HepG2 (cell line): ENCODE measurements at regions not wholly inside any gene's neighbourhood (a gene's known extent, or its start where the extent isn't known, plus 50 kb on each side); places are given as distances from the start of the nearest gene placed in this dataset.

Experiments used
- ATAC-seq: fragments of 200-7000 bp; cut with Tn5 transposase; 3 replicates; pipeline ENCODE4 v1.9.1; 2020; ENCODE audit warnings: mild to moderate bottlenecking, moderate library complexity
- BruUV-seq: library from RNA; stranded (reverse); fragments of 400-500 nt; replicated peaks from 2 replicates; lab custom pipeline; 2021; lab: Mats Ljungman, UMichigan
- CTCF ChIA-PET: fragments of 300-600 bp; formaldehyde crosslinking; extraction: SDS; loops from one replicate; lab custom pipeline; 2021; ENCODE audit warnings: low total read pairs, inconsistent platforms, low intra/inter-chr PET ratio; lab: Yijun Ruan, JAX
- POLR2A ChIA-PET: fragments of 350-600 bp; sonication (Branson Sonifier 250); formaldehyde crosslinking; loops from one replicate; lab custom pipeline; 2020; ENCODE audit warnings: antibody characterized with exemption, inconsistent platforms; lab: Yijun Ruan, JAX
- DNase-seq: peaks from one replicate; pipeline ENCODE4 v3.0.0-alpha.2; 2015; ENCODE audit warnings: low spot score
- FAIRE-seq: peaks from 3 replicates; lab custom pipeline; 2011; peaks lifted over from hg19 to GRCh38; lab: Jason Lieb, UNC
- H2AFZ ChIP-seq: one replicate; pipeline ENCODE4 v1.6.1; 2011; ENCODE audit warnings: low read length, inconsistent platforms
- H3K27ac ChIP-seq: fragments of 300-600 bp; 3 replicates; pipeline ENCODE4 v1.8.0; 2011; ENCODE audit warnings: mixed run types, mild to moderate bottlenecking, mixed read lengths, low read length, inconsistent platforms; ENCODE audit not compliant: insufficient read depth; ENCODE audit errors: extremely low read length
- H3K27me3 ChIP-seq, 2 experiments: fragments of 200-600 bp in 1 of 2; 2 replicates in 1 of 2; 3 replicates in 1 of 2; pipeline versions ENCODE4 v1.6.0 to v1.8.0; 2011; ENCODE audit warnings: low read length in 2 of 2, mild to moderate bottlenecking in 2 of 2, moderate library complexity in 2 of 2, inconsistent platforms in 1 of 2; ENCODE audit not compliant: insufficient read depth in 2 of 2, control insufficient read depth in 1 of 2
- H3K36me3 ChIP-seq, 2 experiments: fragments of 200-600 bp in 1 of 2; replicated peaks in 1 of 2; 2 replicates in 1 of 2; 3 replicates in 1 of 2; pipeline versions ENCODE4 v1.5.1 to v1.8.0; 2011; ENCODE audit warnings: low read length in 2 of 2, inconsistent platforms in 1 of 2; ENCODE audit not compliant: insufficient read depth in 2 of 2, control insufficient read depth in 1 of 2
- H3K4me1 ChIP-seq: 2 replicates; pipeline ENCODE4 v1.5.1; 2012; ENCODE audit warnings: low read length, inconsistent platforms; ENCODE audit not compliant: insufficient read depth
- H3K4me2 ChIP-seq: 2 replicates; pipeline ENCODE4 v1.6.0; 2011; ENCODE audit warnings: low read depth, low read length, inconsistent platforms
- H3K4me3 ChIP-seq, 3 experiments: fragments of 200-600 bp in 1 of 3; sonication (generic), shearing (Covaris generic) in 1 of 3; replicated peaks in 1 of 3; 2 replicates each; pipeline ENCODE4 v1.5.1; 2011 to 2016; ENCODE audit warnings: low read length in 3 of 3, inconsistent platforms in 2 of 3, low read depth in 2 of 3, mild to moderate bottlenecking in 2 of 3, control low read depth in 1 of 3, mixed read lengths in 1 of 3; ENCODE audit not compliant: insufficient read depth in 1 of 3
- H3K79me2 ChIP-seq: one replicate; pipeline ENCODE4 v1.6.1; 2011; ENCODE audit warnings: low read length, inconsistent platforms; ENCODE audit not compliant: insufficient read depth
- H3K9ac ChIP-seq: 2 replicates; pipeline ENCODE4 v1.6.0; 2011; ENCODE audit warnings: mild to moderate bottlenecking, low read depth, low read length, inconsistent platforms; ENCODE audit not compliant: insufficient read depth
- H3K9me3 ChIP-seq: 2 replicates; pipeline ENCODE4 v1.5.1; 2012; ENCODE audit warnings: mild to moderate bottlenecking, low read length
- H4K20me1 ChIP-seq: 2 replicates; pipeline ENCODE4 v1.6.0; 2011; ENCODE audit warnings: inconsistent platforms, mild to moderate bottlenecking, low read length, moderate library complexity; ENCODE audit not compliant: insufficient read depth
- CEBPZ ChIP-seq: IDR thresholded peaks from 2 replicates; pipeline ENCODE4 v1.6.1; 2012; ENCODE audit warnings: low read length, improper control_type of control experiment
- NRL ChIP-seq: sonication (generic); formaldehyde crosslinking; IDR thresholded peaks from 2 replicates; pipeline ENCODE4 v1.5.0; 2020; ENCODE audit warnings: missing genetic modification reagents, mild to moderate bottlenecking, moderate library complexity, borderline replicate concordance
- WGBS: methylation state at CpG from one replicate; pipeline ENCODE4 v1.1.6; 2017; ENCODE audit warnings: low lambda C conversion rate; 5-methylcytosine and 5-hydroxymethylcytosine counted together
- in situ Hi-C: cut with HindIII; loops from 2 replicates; pipeline ENCODE4 v1.10.0; 2017; ENCODE audit warnings: low pct_unique_long_range_greater_than_20kb; ENCODE audit not compliant: extremely low pct_ligation_motif_present
- intact Hi-C: fragments of 100-400 bp; cut with micrococcal nuclease; formaldehyde crosslinking; loops from one replicate; pipeline ENCODE4 v1.10.0; 2022; ENCODE audit not compliant: unreplicated experiment
- TF ChIP-seq, protein P1 (sequence below): sonication (generic); formaldehyde crosslinking; conservative IDR thresholded peaks from 2 replicates; pipeline ENCODE4 v1.8.0; 2022; ENCODE audit warnings: missing genetic modification reagents
- TF ChIP-seq, protein P2 (sequence below): sonication (generic); formaldehyde crosslinking; conservative IDR thresholded peaks from 2 replicates; pipeline ENCODE4 v1.4.0; 2020; ENCODE audit warnings: missing genetic modification reagents

DNA sequence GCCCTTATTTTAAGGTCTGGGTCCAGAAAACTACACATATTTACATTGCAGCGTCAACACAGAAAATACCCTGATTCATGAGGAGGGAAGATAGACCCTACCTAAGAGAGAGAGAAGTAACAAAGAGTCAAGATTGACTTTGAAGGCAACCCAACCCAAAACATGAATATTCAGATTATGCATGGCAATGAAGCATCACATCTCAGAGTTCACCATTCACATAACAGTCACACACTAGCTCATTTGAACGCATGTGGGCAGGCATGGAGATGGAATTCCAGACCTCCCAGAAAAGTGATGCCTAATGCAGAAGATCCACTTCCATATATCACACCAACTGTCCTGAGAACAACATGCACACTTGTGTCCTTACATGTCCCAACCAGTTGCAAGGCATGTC is 190.1 kb upstream of the ITGA1 start:
- ChIA-PET CTCF (no interaction called here), POLR2A (no interaction called here)
- Histone ChIP-seq H3K4me1 (no peaks in the 10 kb centered on the region), H3K36me3 (no peaks in the 10 kb centered on the region), H3K4me3 (no peak overlapping the region), H3K4me2 (no peak overlapping the region), H4K20me1 (no peaks in the 10 kb centered on the region), H3K9me3 (no peaks in the 10 kb centered on the region), H3K27ac (no peak overlapping the region), H3K27me3 (no peaks in the 10 kb centered on the region), H3K79me2 (no peaks in the 10 kb centered on the region), H2AFZ (no peak overlapping the region), H3K9ac (no peak overlapping the region)
- no TSS peak for BruUV-seq
- intact Hi-C loops, result no loop called here
- no peak for FAIRE-seq
- in situ Hi-C loops, result no loop called here
- 57% methylated on average over 2 of the region's 2 CpGs for WGBS
- no peak for DNase-seq
- TF ChIP-seq, protein P1, sequence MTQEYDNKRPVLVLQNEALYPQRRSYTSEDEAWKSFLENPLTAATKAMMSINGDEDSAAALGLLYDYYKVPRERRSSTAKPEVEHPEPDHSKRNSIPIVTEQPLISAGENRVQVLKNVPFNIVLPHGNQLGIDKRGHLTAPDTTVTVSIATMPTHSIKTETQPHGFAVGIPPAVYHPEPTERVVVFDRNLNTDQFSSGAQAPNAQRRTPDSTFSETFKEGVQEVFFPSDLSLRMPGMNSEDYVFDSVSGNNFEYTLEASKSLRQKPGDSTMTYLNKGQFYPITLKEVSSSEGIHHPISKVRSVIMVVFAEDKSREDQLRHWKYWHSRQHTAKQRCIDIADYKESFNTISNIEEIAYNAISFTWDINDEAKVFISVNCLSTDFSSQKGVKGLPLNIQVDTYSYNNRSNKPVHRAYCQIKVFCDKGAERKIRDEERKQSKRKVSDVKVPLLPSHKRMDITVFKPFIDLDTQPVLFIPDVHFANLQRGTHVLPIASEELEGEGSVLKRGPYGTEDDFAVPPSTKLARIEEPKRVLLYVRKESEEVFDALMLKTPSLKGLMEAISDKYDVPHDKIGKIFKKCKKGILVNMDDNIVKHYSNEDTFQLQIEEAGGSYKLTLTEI (CRISPR knock-in tag), result no peak
- TF ChIP-seq, protein P2, sequence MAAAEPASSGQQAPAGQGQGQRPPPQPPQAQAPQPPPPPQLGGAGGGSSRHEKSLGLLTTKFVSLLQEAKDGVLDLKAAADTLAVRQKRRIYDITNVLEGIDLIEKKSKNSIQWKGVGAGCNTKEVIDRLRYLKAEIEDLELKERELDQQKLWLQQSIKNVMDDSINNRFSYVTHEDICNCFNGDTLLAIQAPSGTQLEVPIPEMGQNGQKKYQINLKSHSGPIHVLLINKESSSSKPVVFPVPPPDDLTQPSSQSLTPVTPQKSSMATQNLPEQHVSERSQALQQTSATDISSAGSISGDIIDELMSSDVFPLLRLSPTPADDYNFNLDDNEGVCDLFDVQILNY (CRISPR knock-in tag), result no peak
- TF ChIP-seq CEBPZ (no peak), NRL (CRISPR knock-in tag) (no peak)
- no peak for ATAC-seq
